SU-DHL-6 (cell line): ENCODE measurements at regions not wholly inside any gene's neighbourhood (a gene's known extent, or its start where the extent isn't known, plus 50 kb on each side); places are given as distances from the start of the nearest gene placed in this dataset.

ENCODE experiments used
- CTCF ChIP-seq: fragments of 200-600 bp; sonication (generic); IDR thresholded peaks from one replicate; pipeline ENCODE4 v1.5.1; 2017; ENCODE audit warnings: antibody characterized with exemption, mild to moderate bottlenecking, low read length, moderate library complexity; ENCODE audit not compliant: insufficient read depth, poor library complexity, severe bottlenecking
- EZH2phosphoT487 ChIP-seq: fragments of 200-600 bp; sonication (generic), shearing (Covaris generic); conservative IDR thresholded peaks from 2 replicates; pipeline ENCODE4 v1.6.1; 2018; ENCODE audit warnings: mild to moderate bottlenecking, antibody characterized with exemption, low read length, moderate library complexity, mixed read lengths

- TF ChIP-seq CTCF, result no peak
- no peak for TF ChIP-seq EZH2phosphoT487
Measured at GRCh38 chr5:4420177-4420576, 720.0 kb upstream of the ADAMTS16 start.
